HepG2 (cell line): ENCODE measurements at regions not wholly inside any gene's neighbourhood (a gene's known extent, or its start where the extent isn't known, plus 50 kb on each side); places are given as distances from the start of the nearest gene placed in this dataset.
"Not testable (repeated sequence)": the region's sequence is repeated elsewhere in the genome, so short reads cannot be mapped to it uniquely, and the experiment has no call there.

Source experiments
- ATAC-seq: fragments of 200-7000 bp; cut with Tn5 transposase; 3 replicates; pipeline ENCODE4 v1.9.1; 2020; ENCODE audit warnings: mild to moderate bottlenecking, moderate library complexity
- BruUV-seq: library from RNA; stranded (reverse); fragments of 400-500 nt; replicated peaks from 2 replicates; lab custom pipeline; 2021; lab: Mats Ljungman, UMichigan
- CTCF ChIA-PET: fragments of 300-600 bp; formaldehyde crosslinking; extraction: SDS; loops from one replicate; lab custom pipeline; 2021; ENCODE audit warnings: low total read pairs, inconsistent platforms, low intra/inter-chr PET ratio; lab: Yijun Ruan, JAX
- POLR2A ChIA-PET: fragments of 350-600 bp; sonication (Branson Sonifier 250); formaldehyde crosslinking; loops from one replicate; lab custom pipeline; 2020; ENCODE audit warnings: antibody characterized with exemption, inconsistent platforms; lab: Yijun Ruan, JAX
- DNase-seq: peaks from one replicate; pipeline ENCODE4 v3.0.0-alpha.2; 2015; ENCODE audit warnings: low spot score
- FAIRE-seq: peaks from 3 replicates; lab custom pipeline; 2011; peaks lifted over from hg19 to GRCh38; lab: Jason Lieb, UNC
- H2AFZ ChIP-seq: one replicate; pipeline ENCODE4 v1.6.1; 2011; ENCODE audit warnings: low read length, inconsistent platforms
- H3K27ac ChIP-seq: fragments of 300-600 bp; 3 replicates; pipeline ENCODE4 v1.8.0; 2011; ENCODE audit warnings: mixed run types, mild to moderate bottlenecking, mixed read lengths, low read length, inconsistent platforms; ENCODE audit not compliant: insufficient read depth; ENCODE audit errors: extremely low read length
- H3K27me3 ChIP-seq, 2 experiments: fragments of 200-600 bp in 1 of 2; 2 replicates in 1 of 2; 3 replicates in 1 of 2; pipeline versions ENCODE4 v1.6.0 to v1.8.0; 2011; ENCODE audit warnings: low read length in 2 of 2, mild to moderate bottlenecking in 2 of 2, moderate library complexity in 2 of 2, inconsistent platforms in 1 of 2; ENCODE audit not compliant: insufficient read depth in 2 of 2, control insufficient read depth in 1 of 2
- H3K36me3 ChIP-seq, 2 experiments: fragments of 200-600 bp in 1 of 2; replicated peaks in 1 of 2; 2 replicates in 1 of 2; 3 replicates in 1 of 2; pipeline versions ENCODE4 v1.5.1 to v1.8.0; 2011; ENCODE audit warnings: low read length in 2 of 2, inconsistent platforms in 1 of 2; ENCODE audit not compliant: insufficient read depth in 2 of 2, control insufficient read depth in 1 of 2
- H3K4me1 ChIP-seq: 2 replicates; pipeline ENCODE4 v1.5.1; 2012; ENCODE audit warnings: low read length, inconsistent platforms; ENCODE audit not compliant: insufficient read depth
- H3K4me2 ChIP-seq: 2 replicates; pipeline ENCODE4 v1.6.0; 2011; ENCODE audit warnings: low read depth, low read length, inconsistent platforms
- H3K4me3 ChIP-seq, 3 experiments: fragments of 200-600 bp in 1 of 3; sonication (generic), shearing (Covaris generic) in 1 of 3; replicated peaks in 1 of 3; 2 replicates each; pipeline ENCODE4 v1.5.1; 2011 to 2016; ENCODE audit warnings: low read length in 3 of 3, inconsistent platforms in 2 of 3, low read depth in 2 of 3, mild to moderate bottlenecking in 2 of 3, control low read depth in 1 of 3, mixed read lengths in 1 of 3; ENCODE audit not compliant: insufficient read depth in 1 of 3
- H3K79me2 ChIP-seq: one replicate; pipeline ENCODE4 v1.6.1; 2011; ENCODE audit warnings: low read length, inconsistent platforms; ENCODE audit not compliant: insufficient read depth
- H3K9ac ChIP-seq: 2 replicates; pipeline ENCODE4 v1.6.0; 2011; ENCODE audit warnings: mild to moderate bottlenecking, low read depth, low read length, inconsistent platforms; ENCODE audit not compliant: insufficient read depth
- H3K9me3 ChIP-seq: 2 replicates; pipeline ENCODE4 v1.5.1; 2012; ENCODE audit warnings: mild to moderate bottlenecking, low read length
- H4K20me1 ChIP-seq: 2 replicates; pipeline ENCODE4 v1.6.0; 2011; ENCODE audit warnings: inconsistent platforms, mild to moderate bottlenecking, low read length, moderate library complexity; ENCODE audit not compliant: insufficient read depth
- CAMTA2 ChIP-seq: sonication (generic); formaldehyde crosslinking; IDR thresholded peaks from 2 replicates; pipeline ENCODE4 v1.4.0; 2020; ENCODE audit warnings: mild to moderate bottlenecking, missing genetic modification reagents, borderline replicate concordance
- DR1 ChIP-seq: sonication (generic); formaldehyde crosslinking; IDR thresholded peaks from 2 replicates; pipeline ENCODE4 v1.8.0; 2021; ENCODE audit warnings: mild to moderate bottlenecking, missing genetic modification reagents, inconsistent platforms
- NCOA1 ChIP-seq: sonication (generic); formaldehyde crosslinking; IDR thresholded peaks from 2 replicates; pipeline ENCODE4 v1.9.0; 2021; ENCODE audit warnings: missing genetic modification reagents
- PHB2 ChIP-seq: fragments of 450-650 bp; IDR thresholded peaks from 2 replicates; pipeline ENCODE4 v1.6.1; 2018; ENCODE audit not compliant: partially characterized antibody
- RAD21 ChIP-seq: fragments of 450-650 bp; formaldehyde crosslinking; IDR thresholded peaks from 2 replicates; pipeline ENCODE4 v1.5.0; 2020; ENCODE audit warnings: mild to moderate bottlenecking
- SRY ChIP-seq: sonication (generic); formaldehyde crosslinking; IDR thresholded peaks from 2 replicates; pipeline ENCODE4 v1.8.0; 2022; ENCODE audit warnings: mild to moderate bottlenecking, missing genetic modification reagents
- STAG1 ChIP-seq: sonication (generic); formaldehyde crosslinking; IDR thresholded peaks from 2 replicates; pipeline ENCODE4 v1.4.0; 2020; ENCODE audit warnings: missing genetic modification reagents
- TBX3 ChIP-seq: fragments of 450-650 bp; IDR thresholded peaks from 2 replicates; pipeline ENCODE4 v1.6.1; 2017; ENCODE audit warnings: antibody characterized with exemption, mild to moderate bottlenecking, inconsistent platforms, borderline replicate concordance
- ZNF432 ChIP-seq: sonication (generic); formaldehyde crosslinking; IDR thresholded peaks from 2 replicates; pipeline ENCODE4 v1.5.0; 2020; ENCODE audit warnings: missing genetic modification reagents, mild to moderate bottlenecking, borderline replicate concordance
- ZNF549 ChIP-seq: sonication (generic); formaldehyde crosslinking; IDR thresholded peaks from 2 replicates; pipeline ENCODE4 v1.5.0; 2020; ENCODE audit warnings: missing genetic modification reagents
- ZXDC ChIP-seq: sonication (generic); formaldehyde crosslinking; IDR thresholded peaks from 2 replicates; pipeline ENCODE4 v1.5.0; 2020; ENCODE audit warnings: mild to moderate bottlenecking, missing genetic modification reagents
- ZZZ3 ChIP-seq: sonication (generic); formaldehyde crosslinking; IDR thresholded peaks from 2 replicates; pipeline ENCODE4 v1.4.0; 2020; ENCODE audit warnings: missing genetic modification reagents, mild to moderate bottlenecking, borderline replicate concordance
- WGBS: methylation state at CpG from one replicate; pipeline ENCODE4 v1.1.6; 2017; ENCODE audit warnings: low lambda C conversion rate; 5-methylcytosine and 5-hydroxymethylcytosine counted together
- in situ Hi-C: cut with HindIII; loops from 2 replicates; pipeline ENCODE4 v1.10.0; 2017; ENCODE audit warnings: low pct_unique_long_range_greater_than_20kb; ENCODE audit not compliant: extremely low pct_ligation_motif_present
- intact Hi-C: fragments of 100-400 bp; cut with micrococcal nuclease; formaldehyde crosslinking; loops from one replicate; pipeline ENCODE4 v1.10.0; 2022; ENCODE audit not compliant: unreplicated experiment
- TF ChIP-seq, protein P1 (sequence below): sonication (generic); formaldehyde crosslinking; IDR thresholded peaks from 2 replicates; pipeline ENCODE4 v1.5.0; 2020; ENCODE audit warnings: mild to moderate bottlenecking, missing genetic modification reagents, moderate library complexity

- Histone ChIP-seq H3K9ac (no peak overlapping the region), H3K27ac (no peak overlapping the region), H2AFZ (no peak overlapping the region), H3K4me3 (no peak overlapping the region), H3K4me1 (0 out of 2 replicates have a peak, but pooled peaks cover 6% of the 10 kb centered on the region), H3K79me2 (no peaks in the 10 kb centered on the region), H4K20me1 (no peaks in the 10 kb centered on the region), H3K36me3 (no peaks in the 10 kb centered on the region), H3K9me3 (no peaks in the 10 kb centered on the region), H3K27me3 (no peaks in the 10 kb centered on the region), H3K4me2 (no peak overlapping the region)
- peak; percentile 39 for DNase-seq
- in situ Hi-C loops (no loop called here), intact Hi-C loops (no loop called here)
- BruUV-seq = no TSS peak
- no peak for TF ChIP-seq SRY
- TF ChIP-seq DR1 (CRISPR knock-in tag) = no peak
- TF ChIP-seq ZXDC = no peak
- no peak for TF ChIP-seq ZNF432
- no peak for TF ChIP-seq ZNF549 (CRISPR knock-in tag)
- 0 out of 2 replicates have a peak, but pooled peaks have one; percentile 15 for TF ChIP-seq RAD21 (CRISPR knock-in tag)
- peak; percentile 63 for TF ChIP-seq STAG1 (CRISPR knock-in tag)
- TF ChIP-seq CAMTA2 (CRISPR knock-in tag) = no peak
- TF ChIP-seq ZZZ3 = no peak
- TF ChIP-seq, protein P1, sequence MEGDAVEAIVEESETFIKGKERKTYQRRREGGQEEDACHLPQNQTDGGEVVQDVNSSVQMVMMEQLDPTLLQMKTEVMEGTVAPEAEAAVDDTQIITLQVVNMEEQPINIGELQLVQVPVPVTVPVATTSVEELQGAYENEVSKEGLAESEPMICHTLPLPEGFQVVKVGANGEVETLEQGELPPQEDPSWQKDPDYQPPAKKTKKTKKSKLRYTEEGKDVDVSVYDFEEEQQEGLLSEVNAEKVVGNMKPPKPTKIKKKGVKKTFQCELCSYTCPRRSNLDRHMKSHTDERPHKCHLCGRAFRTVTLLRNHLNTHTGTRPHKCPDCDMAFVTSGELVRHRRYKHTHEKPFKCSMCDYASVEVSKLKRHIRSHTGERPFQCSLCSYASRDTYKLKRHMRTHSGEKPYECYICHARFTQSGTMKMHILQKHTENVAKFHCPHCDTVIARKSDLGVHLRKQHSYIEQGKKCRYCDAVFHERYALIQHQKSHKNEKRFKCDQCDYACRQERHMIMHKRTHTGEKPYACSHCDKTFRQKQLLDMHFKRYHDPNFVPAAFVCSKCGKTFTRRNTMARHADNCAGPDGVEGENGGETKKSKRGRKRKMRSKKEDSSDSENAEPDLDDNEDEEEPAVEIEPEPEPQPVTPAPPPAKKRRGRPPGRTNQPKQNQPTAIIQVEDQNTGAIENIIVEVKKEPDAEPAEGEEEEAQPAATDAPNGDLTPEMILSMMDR (CRISPR knock-in tag) = peak; percentile 69
- no peak for TF ChIP-seq TBX3
- TF ChIP-seq PHB2 = no peak
- no peak for TF ChIP-seq NCOA1 (CRISPR knock-in tag)
- ChIA-PET POLR2A (no interaction called here), CTCF (no interaction called here)
- peak; percentile 72; the same call in 2 of the 3 replicates for ATAC-seq
- FAIRE-seq = peak; percentile 72
- 4% methylated on average over 5 of the region's 15 CpGs for WGBS
Measured at GRCh38 chrX:52574416-52575275, 57.8 kb upstream of the XAGE1B start.

DNA sequence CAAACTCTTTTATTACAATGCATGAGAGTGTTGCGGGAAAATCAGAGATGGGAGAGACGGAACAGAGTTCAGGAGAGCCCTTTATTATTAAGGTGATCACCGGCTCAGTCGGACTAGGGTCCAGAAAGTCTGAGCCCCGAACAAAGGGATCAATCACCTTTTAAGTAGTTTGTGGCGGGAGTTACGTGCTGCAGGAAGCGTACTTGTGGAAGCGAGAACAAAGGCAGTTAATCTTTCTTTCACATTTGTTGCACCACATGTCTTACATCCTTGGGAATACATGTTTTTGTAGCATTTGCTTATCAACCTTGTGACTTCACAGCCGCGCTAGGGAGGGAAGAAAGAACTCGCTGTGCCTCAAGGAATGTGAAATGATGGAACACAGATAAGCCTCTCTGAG is 51.3 kb upstream of the XAGE1B start:
- CTCF ChIA-PET, H3K4me2 ChIP-seq, H3K4me1 ChIP-seq, H3K9me3 ChIP-seq, H3K9ac ChIP-seq, H2AFZ ChIP-seq, H3K36me3 ChIP-seq, H3K79me2 ChIP-seq, H3K4me3 ChIP-seq, POLR2A ChIA-PET, in situ Hi-C loops, ATAC-seq, BruUV-seq, H3K27ac ChIP-seq, DNase-seq, H3K27me3 ChIP-seq, intact Hi-C loops, H4K20me1 ChIP-seq: not testable (repeated sequence)
- WGBS = 31% methylated on average over 9 of the region's 12 CpGs
- peak; percentile 63 for FAIRE-seq
